GM06990 (cell line): ENCODE measurements at regions not wholly inside any gene's neighbourhood (a gene's known extent, or its start where the extent isn't known, plus 50 kb on each side); places are given as distances from the start of the nearest gene placed in this dataset.

Source experiments
- DNase-seq: peaks from one replicate; pipeline ENCODE4 v3.0.0-alpha.2; 2011; ENCODE audit not compliant: insufficient read length; ENCODE audit errors: extremely low read depth
- H3K27me3 ChIP-seq: replicated peaks from 2 replicates; pipeline ENCODE4 v1.6.0; 2011; ENCODE audit warnings: low read length; ENCODE audit not compliant: control insufficient read depth, insufficient read depth
- H3K36me3 ChIP-seq: 2 replicates; pipeline ENCODE4 v1.5.1; 2011; ENCODE audit warnings: low read length; ENCODE audit not compliant: control insufficient read depth, insufficient read depth
- H3K4me3 ChIP-seq: replicated peaks from 2 replicates; pipeline ENCODE4 v1.5.1; 2011; ENCODE audit warnings: low read depth, mild to moderate bottlenecking, control low read depth, low read length
- CTCF ChIP-seq: IDR thresholded peaks from 2 replicates; pipeline ENCODE4 v1.5.1; 2011; ENCODE audit warnings: low read length, control low read depth, mild to moderate bottlenecking, inconsistent platforms; ENCODE audit not compliant: insufficient read depth, poor library complexity, severe bottlenecking

DNA sequence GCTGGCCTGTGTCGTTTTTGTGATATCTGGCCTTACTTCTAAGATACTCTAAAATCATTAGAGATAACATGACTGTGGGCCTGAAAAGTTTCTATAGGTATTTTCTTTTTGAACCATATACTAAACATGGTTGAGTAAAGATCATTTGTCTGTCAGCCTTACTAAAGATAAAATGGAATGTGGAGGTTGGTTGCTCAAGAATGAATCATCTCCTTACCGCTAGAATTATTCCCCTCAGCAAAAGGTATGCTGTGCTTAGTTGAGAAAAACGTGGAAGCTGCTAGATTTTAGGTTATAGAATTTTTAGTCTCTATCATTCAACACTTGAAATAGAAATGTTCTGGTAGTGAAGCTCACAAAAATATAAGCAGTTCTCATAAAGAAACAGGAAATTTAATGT is 407.3 kb downstream of the AEBP2 start:
- no peak for TF ChIP-seq CTCF
- Histone ChIP-seq H3K36me3 (no peaks in the 10 kb centered on the region), H3K4me3 (no peak overlapping the region), H3K27me3 (no peaks in the 10 kb centered on the region)
- DNase-seq = no peak

DNA sequence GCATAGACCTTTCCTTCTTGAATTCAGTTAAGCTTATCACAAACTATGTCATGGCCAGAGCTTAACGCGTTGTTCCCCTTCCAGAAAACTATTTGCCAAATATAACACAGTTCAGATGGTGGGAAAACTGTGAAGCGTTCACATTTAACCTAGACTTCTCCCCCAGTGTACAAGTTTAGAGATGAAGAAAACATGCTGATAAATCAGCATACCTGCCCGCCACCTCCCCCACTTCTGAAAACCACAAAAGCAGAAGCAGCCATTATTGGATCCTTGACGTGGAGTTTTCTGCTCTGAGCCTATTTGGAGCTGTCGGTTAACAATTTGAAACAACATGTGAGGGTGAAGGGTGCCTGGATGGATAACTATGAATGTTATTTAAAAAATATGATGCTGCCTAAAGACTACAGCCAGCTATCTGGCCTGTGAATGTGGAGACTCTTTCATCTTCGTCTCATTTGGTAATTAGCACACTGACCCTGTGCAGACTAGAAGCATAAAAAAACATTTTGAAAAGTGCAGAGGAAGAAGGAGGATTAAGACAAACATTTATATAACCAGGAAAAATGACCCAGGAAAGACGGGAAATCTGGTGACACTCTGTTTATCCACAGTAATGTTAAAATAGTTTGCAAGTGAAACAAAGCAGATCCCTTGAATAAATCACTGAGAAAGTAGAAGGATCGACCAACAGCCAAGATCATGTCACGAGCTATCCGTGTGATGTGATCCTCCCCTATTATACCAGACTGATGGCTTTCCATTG is 408.2 kb downstream of the AEBP2 start:
- peak; percentile 22 for DNase-seq
- no peak overlapping the region for H3K4me3 ChIP-seq
- H3K36me3 ChIP-seq = no peaks in the 10 kb centered on the region
- no peaks in the 10 kb centered on the region for H3K27me3 ChIP-seq
- TF ChIP-seq CTCF = no peak

DNA sequence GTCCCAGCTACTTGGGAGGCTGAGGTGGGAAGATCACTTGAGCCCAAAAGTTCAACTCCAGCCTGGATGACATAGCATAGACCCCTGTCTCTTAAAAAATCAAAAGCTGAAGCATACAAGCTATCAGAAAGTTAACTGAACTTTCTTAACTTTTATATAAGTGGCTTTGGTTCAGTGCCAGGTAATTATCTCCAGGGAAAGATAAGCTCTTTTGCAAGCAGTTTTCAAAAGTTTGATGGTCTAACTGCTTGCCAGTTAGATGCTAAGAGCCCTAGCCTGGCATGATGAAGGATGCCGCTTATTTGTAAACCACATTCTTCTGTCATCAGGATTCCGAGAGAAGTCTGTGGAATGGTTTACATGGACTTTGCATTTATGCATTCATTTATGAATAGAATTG is 409.1 kb downstream of the AEBP2 start:
- Histone ChIP-seq H3K27me3 (no peaks in the 10 kb centered on the region), H3K4me3 (no peak overlapping the region), H3K36me3 (no peaks in the 10 kb centered on the region)
- no peak for DNase-seq
- TF ChIP-seq CTCF = no peak

- Histone ChIP-seq H3K36me3 (no peaks in the 10 kb centered on the region), H3K4me3 (no peak overlapping the region), H3K27me3 (no peaks in the 10 kb centered on the region)
- no peak for DNase-seq
- TF ChIP-seq CTCF = no peak
These were observed 409.9 kb downstream of the AEBP2 start for GRCh38 chr12:19849208-19849607.

- no peak for TF ChIP-seq CTCF
- H3K27me3 ChIP-seq = no peaks in the 10 kb centered on the region
- no peaks in the 10 kb centered on the region for H3K36me3 ChIP-seq
- H3K4me3 ChIP-seq = no peak overlapping the region
- no peak for DNase-seq
These were observed 411.2 kb downstream of the AEBP2 start for GRCh38 chr12:19850346-19851065.
